ENCODE measurements at regions not wholly inside any gene's neighbourhood (a gene's known extent, or its start where the extent isn't known, plus 50 kb on each side); places are given as distances from the start of the nearest gene placed in this dataset.
"Not testable (repeated sequence)": the region's sequence is repeated elsewhere in the genome, so short reads cannot be mapped to it uniquely, and the experiment has no call there.

DNA sequence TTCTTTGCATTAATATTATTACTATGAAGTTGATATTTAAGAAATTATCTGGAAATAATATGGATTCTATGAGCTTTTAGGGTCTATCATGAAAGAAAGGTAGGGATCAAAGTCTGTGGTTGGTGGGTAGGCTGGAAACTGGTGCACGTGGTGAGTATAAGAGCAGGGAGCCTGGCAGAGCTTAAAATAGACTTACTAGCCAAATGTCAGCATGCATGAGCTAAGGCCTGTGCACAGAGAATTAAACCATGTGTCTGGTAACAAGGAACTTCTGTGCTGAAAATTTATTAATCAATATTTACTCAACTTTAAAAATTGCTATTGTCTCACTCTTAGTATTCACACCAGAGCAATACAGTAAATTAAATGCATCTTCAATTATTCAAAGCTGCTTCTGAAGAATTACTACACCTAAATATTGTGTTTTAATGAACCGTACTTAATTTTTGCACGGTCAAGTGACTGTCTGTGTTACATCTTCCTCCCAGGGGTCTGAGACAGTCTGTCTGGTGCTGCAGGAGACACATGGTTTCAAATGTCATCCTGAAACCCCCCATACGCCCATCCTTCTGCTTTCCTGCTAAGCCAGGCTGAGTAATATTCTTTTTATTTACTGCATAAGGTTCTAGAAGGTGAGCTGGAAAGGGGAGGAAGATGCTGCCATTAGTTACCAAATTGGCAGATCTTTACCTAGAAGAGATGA lies 161.0 kb upstream of the NLRP1 start:
- no peak for FAIRE-seq

GRCh38 chr17:5747276-5747675 lies 163.0 kb upstream of the NLRP1 start:
- DNase-seq (ENCODE audit: low spot score): no peak
- no peak for FAIRE-seq

More for the DNA sequence above, 161.0 kb upstream of the NLRP1 start:
- no peak for DNase-seq (ENCODE audit: low spot score)

GRCh38 chr17:5747964-5748363 lies 163.7 kb upstream of the NLRP1 start:
- DNase-seq (ENCODE audit: low spot score) (no peak), FAIRE-seq (no peak)

DNA sequence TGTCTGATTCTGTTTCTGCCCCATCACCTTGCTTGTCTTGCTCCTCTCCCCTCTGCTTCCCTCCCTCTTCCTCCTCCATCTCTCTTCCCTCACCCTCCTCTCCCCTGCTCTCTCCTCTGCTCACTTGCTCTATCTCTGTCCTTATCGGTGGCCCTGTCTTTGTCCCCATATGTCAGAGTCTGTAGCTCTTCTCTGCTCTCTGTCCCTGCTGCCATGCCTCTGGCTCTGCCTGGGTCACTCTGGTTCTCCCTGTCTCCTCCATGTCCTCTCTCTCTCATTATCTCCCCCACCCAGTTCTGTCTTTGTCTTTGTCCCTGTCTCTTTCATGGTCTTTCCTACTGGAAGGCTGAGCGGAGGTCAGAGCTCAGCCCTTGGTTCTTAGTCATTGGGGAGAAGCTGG lies 169.1 kb upstream of the NLRP1 start:
- FAIRE-seq: no peak
- no peak for DNase-seq (ENCODE audit: low spot score)

GRCh38 chr17:5757314-5757907 lies 173.1 kb upstream of the NLRP1 start:
- FAIRE-seq: no peak
- DNase-seq (ENCODE audit: low spot score): no peak

- FAIRE-seq (no peak), DNase-seq (ENCODE audit: low spot score) (no peak)
These were observed 174.3 kb upstream of the NLRP1 start for GRCh38 chr17:5758651-5759050.

- FAIRE-seq (no peak), DNase-seq (ENCODE audit: low spot score) (no peak)
These were observed 175.2 kb upstream of the NLRP1 start for GRCh38 chr17:5759501-5759925.

- no peak for DNase-seq (ENCODE audit: low spot score)
- no peak for FAIRE-seq
These were observed 177.9 kb upstream of the NLRP1 start for GRCh38 chr17:5762191-5762590.

- FAIRE-seq (no peak), DNase-seq (ENCODE audit: low spot score) (no peak)
These were observed 179.4 kb upstream of the NLRP1 start for GRCh38 chr17:5763595-5764306.

DNA sequence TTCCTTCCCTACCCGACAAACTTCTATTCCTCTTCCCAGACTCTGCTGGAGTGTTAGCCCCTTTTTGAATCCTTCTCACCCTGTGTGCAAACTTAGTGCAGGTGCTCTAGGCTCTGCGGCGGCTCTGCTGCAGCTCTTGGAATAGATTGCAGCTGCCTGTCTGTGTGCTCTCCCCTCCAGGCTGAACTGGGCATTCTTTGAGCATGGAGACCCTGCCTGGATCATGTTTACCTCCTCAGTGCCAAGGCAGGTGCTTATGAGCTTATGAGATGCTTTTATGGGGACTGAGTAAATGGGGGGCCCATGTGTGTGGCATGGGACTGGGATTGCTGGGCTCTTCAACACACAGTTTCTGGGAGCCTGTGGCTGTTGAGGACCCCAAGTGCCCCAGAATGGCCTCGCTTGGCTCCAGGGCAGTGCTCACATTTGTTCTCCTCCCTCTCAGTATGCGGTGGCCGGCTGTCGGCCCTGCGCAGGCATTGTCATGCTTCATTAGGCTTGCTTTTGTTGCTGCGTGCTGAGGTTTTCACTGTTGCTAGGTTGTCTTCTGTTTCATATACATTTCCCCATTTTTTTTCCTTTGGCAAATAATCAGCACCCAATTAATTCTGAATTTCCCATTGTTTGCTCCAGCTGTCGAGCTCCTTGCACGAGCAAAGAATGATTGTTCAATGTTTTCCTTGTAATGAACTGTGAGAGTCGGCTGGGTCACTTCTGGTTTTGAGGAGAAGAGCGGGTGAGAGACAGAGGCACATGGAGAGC lies 185.5 kb upstream of the NLRP1 start:
- FAIRE-seq (no peak), DNase-seq (ENCODE audit: low spot score) (no peak)

DNA sequence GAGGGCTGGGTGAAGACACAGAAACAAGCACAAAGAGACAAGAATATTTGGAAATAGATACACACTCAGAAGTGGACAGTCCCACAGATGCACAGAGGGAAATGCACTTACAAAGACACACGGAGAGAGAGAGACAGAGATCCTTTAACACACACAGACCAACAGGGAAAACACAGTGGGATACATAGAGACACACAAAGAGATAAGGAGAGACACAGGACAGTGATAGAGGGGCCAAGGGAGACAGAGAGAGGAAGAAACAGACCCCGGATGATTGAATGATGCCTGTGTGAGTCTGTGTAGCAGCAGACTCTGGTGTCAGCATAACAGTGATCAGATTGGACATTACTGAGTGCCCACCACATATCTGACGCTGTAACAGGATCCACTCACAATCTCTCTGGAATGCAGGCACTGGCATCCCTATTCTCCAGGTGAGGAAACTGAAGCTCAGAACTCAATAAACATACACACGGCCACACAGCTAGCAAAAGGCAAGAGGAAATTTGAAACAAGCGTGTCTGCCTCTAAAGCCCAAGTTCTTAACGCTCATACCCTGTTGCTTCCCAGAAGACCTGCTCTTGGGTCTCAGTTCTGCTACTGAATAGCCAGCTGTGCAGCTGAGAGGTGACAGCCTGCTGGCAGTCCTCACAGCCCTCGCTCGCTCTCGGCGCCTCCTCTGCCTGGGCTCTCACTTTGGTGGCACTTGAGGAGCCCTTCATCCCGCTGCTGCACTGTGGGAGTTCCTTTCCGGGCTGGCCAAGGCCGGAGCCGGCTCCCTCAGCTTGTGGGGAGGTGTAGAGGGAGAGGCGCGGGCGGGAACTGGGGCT lies 186.3 kb upstream of the NLRP1 start:
- DNase-seq (ENCODE audit: low spot score) (no peak), FAIRE-seq (no peak)

- FAIRE-seq; DNase-seq (ENCODE audit: low spot score): not testable (repeated sequence)
These were observed 186.9 kb upstream of the NLRP1 start for GRCh38 chr17:5771271-5771577.

- not testable (repeated sequence) for DNase-seq (ENCODE audit: low spot score); FAIRE-seq
These were observed 187.7 kb upstream of the NLRP1 start for GRCh38 chr17:5772017-5772416.

DNA sequence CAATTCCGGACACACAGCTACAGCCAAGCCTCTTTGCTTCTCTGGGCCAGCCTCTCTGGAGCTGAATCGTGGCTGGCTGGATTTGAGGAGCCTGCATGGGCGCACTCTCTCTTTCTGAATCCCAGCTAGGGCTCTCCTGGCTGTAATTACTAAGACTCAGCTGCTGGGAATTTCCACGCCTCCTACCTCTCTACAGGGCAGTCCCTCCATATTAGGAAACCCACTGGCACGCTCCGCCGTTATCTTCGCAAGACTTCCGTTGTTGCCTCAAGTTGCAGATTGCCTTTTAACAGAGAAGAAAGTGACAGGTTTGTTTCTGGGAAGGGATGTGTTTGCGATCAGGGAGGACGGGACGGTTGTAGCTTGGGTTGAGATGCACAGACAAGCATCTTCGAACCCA lies 188.4 kb upstream of the NLRP1 start:
- DNase-seq (ENCODE audit: low spot score): no peak
- no peak for FAIRE-seq

DNA sequence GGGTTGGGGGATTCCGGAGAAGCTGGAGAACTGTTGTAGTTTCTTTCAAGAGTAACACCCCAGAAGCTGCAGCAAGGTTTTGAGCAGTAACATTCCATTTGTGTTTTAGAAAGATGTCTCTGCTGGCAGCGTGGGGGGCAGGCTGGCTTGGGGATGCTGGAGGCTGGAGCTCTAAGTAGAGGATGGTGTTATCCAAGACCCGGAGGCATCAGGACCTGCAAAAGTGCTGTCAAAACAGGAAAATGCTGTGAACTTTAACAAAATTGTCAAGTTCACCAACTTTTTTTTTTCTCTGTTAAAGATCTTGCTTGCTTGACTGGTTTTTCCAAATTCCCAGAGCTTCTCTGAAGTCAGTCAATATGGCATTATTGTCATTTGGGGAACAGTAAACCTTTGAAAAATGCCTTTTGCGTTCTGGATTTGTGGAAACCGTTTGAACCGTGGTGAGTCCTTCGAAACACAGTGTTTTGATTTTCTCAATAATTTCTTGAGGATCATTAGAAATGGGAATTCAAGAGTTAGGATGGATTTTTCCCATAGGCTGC lies 189.6 kb upstream of the NLRP1 start:
- FAIRE-seq (no peak), DNase-seq (ENCODE audit: low spot score) (no peak)

- DNase-seq (ENCODE audit: low spot score) (no peak), FAIRE-seq (no peak)
These were observed 190.8 kb upstream of the NLRP1 start for GRCh38 chr17:5775098-5775497.

DNA sequence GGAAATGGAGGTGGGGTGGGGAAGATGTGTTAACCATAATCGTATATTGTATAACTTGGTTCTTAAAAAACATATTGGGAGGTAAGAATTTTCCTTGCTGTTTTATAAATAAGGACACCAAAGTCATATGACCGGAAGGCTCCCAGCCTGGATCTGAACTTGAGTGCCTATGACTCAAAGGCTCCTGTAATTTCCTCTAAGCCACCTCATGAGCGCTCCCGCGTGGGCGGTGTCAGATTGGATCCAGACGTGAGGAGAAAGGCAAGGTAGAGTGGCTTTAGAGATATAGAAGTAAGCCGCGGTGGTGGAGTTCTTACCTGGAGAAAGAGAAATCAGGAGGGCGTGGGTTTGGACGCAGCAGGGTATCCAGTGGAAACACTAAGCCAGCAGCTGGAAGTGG lies 196.2 kb upstream of the NLRP1 start:
- DNase-seq (ENCODE audit: low spot score): peak; percentile 70
- FAIRE-seq: peak; percentile 76

GRCh38 chr17:5781236-5781927 lies 197.1 kb upstream of the NLRP1 start:
- FAIRE-seq: no peak

GRCh38 chr17:5783269-5783668 lies 199.0 kb upstream of the NLRP1 start:
- FAIRE-seq (no peak), DNase-seq (ENCODE audit: low spot score) (no peak)

More at GRCh38 chr17:5781236-5781927, 197.1 kb upstream of the NLRP1 start:
- DNase-seq (ENCODE audit: low spot score): no peak

- FAIRE-seq (no peak), DNase-seq (ENCODE audit: low spot score) (no peak)
These were observed 199.5 kb upstream of the NLRP1 start for GRCh38 chr17:5783851-5784250.

Data from RCC 7860 (cell line).